ENCODE measurements at regions not wholly inside any gene's neighbourhood (a gene's known extent, or its start where the extent isn't known, plus 50 kb on each side); places are given as distances from the start of the nearest gene placed in this dataset.

- no peak overlapping the region for H3K27ac ChIP-seq (ENCODE audit: low read depth in 1 of 2, low read length in 2 of 2)
- Mint-ChIP-seq H3K9me3 (peaks cover 0 to 2% (median 0%) of the 10 kb centered on the region in 7 donors), H3K4me1 (peaks cover 12% of the 10 kb centered on the region), H3K27me3 (ENCODE audit: low read depth in 3 of 3) (peaks cover 8 to 18% (median 12%) of the 10 kb centered on the region in 3 donors), H3K36me3 (no peaks in the 10 kb centered on the region), H3K27ac (no peak overlapping the region), H3K4me3 (no peak overlapping the region)
- H3K4me2 ChIP-seq (replicated peaks; ENCODE audit: extremely low read depth, low read length, poor library complexity, severe bottlenecking) = no peak overlapping the region
- no peak for DNase-seq
- H3K27me3 ChIP-seq (ENCODE audit: control insufficient read depth in 2 of 2, insufficient read depth in 2 of 2, low read length in 2 of 2) = peaks cover 0 to 2% of the 10 kb centered on the region in 2 donors
- no peak overlapping the region for H3K9ac ChIP-seq (ENCODE audit: insufficient read depth, low read length, poor library complexity, severe bottlenecking)
- H3K4me3 ChIP-seq (replicated peaks in 1 of 3; ENCODE audit: low read depth in 2 of 3, low read length in 3 of 3) = no peak overlapping the region
- intact Hi-C loops (cut with micrococcal nuclease) = no loop called here
- WGBS (ENCODE audit: insufficient coverage) = 89% methylated on average over 4 of the region's 8 CpGs
- H4K20me1 ChIP-seq (ENCODE audit: insufficient read depth, low read length) = no peaks in the 10 kb centered on the region
- peaks cover 0 to 11% of the 10 kb centered on the region in 2 donors for H3K4me1 ChIP-seq (ENCODE audit: control insufficient read depth in 1 of 2, insufficient read depth in 2 of 2, low read length in 2 of 2)
- no peaks in the 10 kb centered on the region for H3K9me3 ChIP-seq (replicated peaks in 1 of 2; ENCODE audit: control insufficient read depth in 1 of 2, insufficient read depth in 1 of 2, low read length in 2 of 2)
- H3K79me2 ChIP-seq (ENCODE audit: insufficient read depth, low read length) = no peaks in the 10 kb centered on the region
- H3K36me3 ChIP-seq (replicated peaks in 1 of 2; ENCODE audit: control insufficient read depth in 1 of 2, insufficient read depth in 2 of 2, low read length in 2 of 2) = no peaks in the 10 kb centered on the region
- TF ChIP-seq CTCF (IDR thresholded peaks at IDR 0.05) = no peak
- no peak overlapping the region for H2AFZ ChIP-seq (ENCODE audit: insufficient read depth, low read depth, low read length, poor library complexity, severe bottlenecking)
These were observed 182.1 kb upstream of the EXOC2 start for GRCh38 chr6:875012-875411.

GRCh38 chr6:872570-873125 lies 179.7 kb upstream of the EXOC2 start:
- H3K27ac ChIP-seq (ENCODE audit: low read depth in 1 of 2, low read length in 2 of 2) = no peak overlapping the region
- no peaks in the 10 kb centered on the region for H3K36me3 ChIP-seq (replicated peaks in 1 of 2; ENCODE audit: control insufficient read depth in 1 of 2, insufficient read depth in 2 of 2, low read length in 2 of 2)
- 89% methylated on average over 5 of the region's 10 CpGs for WGBS (ENCODE audit: insufficient coverage)
- H2AFZ ChIP-seq (ENCODE audit: insufficient read depth, low read depth, low read length, poor library complexity, severe bottlenecking) = no peak overlapping the region
- H3K4me2 ChIP-seq (replicated peaks; ENCODE audit: extremely low read depth, low read length, poor library complexity, severe bottlenecking) = no peak overlapping the region
- Mint-ChIP-seq H3K27me3 (ENCODE audit: low read depth in 3 of 3) (peaks cover 10 to 16% (median 15%) of the 10 kb centered on the region in 3 donors), H3K4me1 (peaks cover 1% of the 10 kb centered on the region), H3K27ac (no peak overlapping the region), H3K36me3 (no peaks in the 10 kb centered on the region), H3K4me3 (no peak overlapping the region), H3K9me3 (peaks cover 0 to 4% (median 0%) of the 10 kb centered on the region in 7 donors)
- no peaks in the 10 kb centered on the region for H3K79me2 ChIP-seq (ENCODE audit: insufficient read depth, low read length)
- peaks cover 0 to 2% of the 10 kb centered on the region in 2 donors for H3K27me3 ChIP-seq (ENCODE audit: control insufficient read depth in 2 of 2, insufficient read depth in 2 of 2, low read length in 2 of 2)
- no peak for DNase-seq
- no peaks in the 10 kb centered on the region for H4K20me1 ChIP-seq (ENCODE audit: insufficient read depth, low read length)
- no peaks in the 10 kb centered on the region for H3K9me3 ChIP-seq (replicated peaks in 1 of 2; ENCODE audit: control insufficient read depth in 1 of 2, insufficient read depth in 1 of 2, low read length in 2 of 2)
- TF ChIP-seq CTCF (IDR thresholded peaks at IDR 0.05) = no peak
- intact Hi-C loops (cut with micrococcal nuclease) = no loop called here
- H3K9ac ChIP-seq (ENCODE audit: insufficient read depth, low read length, poor library complexity, severe bottlenecking) = no peak overlapping the region
- H3K4me3 ChIP-seq (replicated peaks in 1 of 3; ENCODE audit: low read depth in 2 of 3, low read length in 3 of 3) = no peak overlapping the region
- H3K4me1 ChIP-seq (ENCODE audit: control insufficient read depth in 1 of 2, insufficient read depth in 2 of 2, low read length in 2 of 2) = no peaks in the 10 kb centered on the region
